NB4 (cell line): ENCODE measurements at regions not wholly inside any gene's neighbourhood (a gene's known extent, or its start where the extent isn't known, plus 50 kb on each side); places are given as distances from the start of the nearest gene placed in this dataset.

Source experiments
- CTCF ChIP-seq: IDR thresholded peaks from one replicate; pipeline ENCODE4 v1.5.1; 2012; ENCODE audit warnings: low read depth, low read length
- POLR2A ChIP-seq: IDR thresholded peaks from 2 replicates; pipeline ENCODE4 v1.6.1; 2011; ENCODE audit warnings: mild to moderate bottlenecking; ENCODE audit not compliant: insufficient read length; ENCODE audit errors: extremely low read depth

- TF ChIP-seq CTCF: no peak
- TF ChIP-seq POLR2A: no peak
Measured at GRCh38 chr3:154708554-154708953, 278.6 kb upstream of the GPR149 start.
